K562 (cell line): ENCODE measurements at regions not wholly inside any gene's neighbourhood (a gene's known extent, or its start where the extent isn't known, plus 50 kb on each side); places are given as distances from the start of the nearest gene placed in this dataset.

Experiments
- ARID2 ChIP-seq: fragments of 450-650 bp; IDR thresholded peaks from 2 replicates; pipeline ENCODE4 v1.6.1; 2017; ENCODE audit warnings: antibody characterized with exemption, mild to moderate bottlenecking
- CCNT2 ChIP-seq: IDR thresholded peaks from 2 replicates; pipeline ENCODE4 v1.6.1; 2011; ENCODE audit warnings: borderline replicate concordance, low read depth, mild to moderate bottlenecking, moderate library complexity, mixed read lengths, low read length; ENCODE audit not compliant: insufficient read length; ENCODE audit errors: extremely low read depth
- GABPB2 ChIP-seq: fragments of 250-450 bp; sonication (Bioruptor Pico); conservative IDR thresholded peaks from 2 replicates; pipeline ENCODE4 v1.5.1; 2021; ENCODE audit warnings: mild to moderate bottlenecking
- GTF2E2 ChIP-seq: fragments of 200-800 bp; sonication (Bioruptor generic); IDR thresholded peaks from 2 replicates; pipeline ENCODE4 v1.6.1; 2016; ENCODE audit warnings: missing genetic modification characterization, missing compliant biosample characterization
- KDM2B ChIP-seq: fragments of 250-450 bp; sonication (Bioruptor Pico); IDR thresholded peaks from 2 replicates; pipeline ENCODE4 v1.8.0; 2021; ENCODE audit warnings: mild to moderate bottlenecking, moderate library complexity
- POU5F1 ChIP-seq: fragments of 150-350 bp; IDR thresholded peaks from 2 replicates; pipeline ENCODE4 v1.6.1; 2014; ENCODE audit warnings: borderline replicate concordance, low read length, low read depth, mild to moderate bottlenecking; ENCODE audit not compliant: partially characterized antibody
- RBM22 ChIP-seq: fragments of 200-400 bp; formaldehyde crosslinking; IDR thresholded peaks from 2 replicates; pipeline ENCODE4 v1.6.1; 2018; ENCODE audit warnings: low read length, low read depth; ENCODE audit not compliant: poor library complexity, severe bottlenecking
- SMAD4 ChIP-seq: fragments of 250-450 bp; sonication (Bioruptor Pico); conservative IDR thresholded peaks from 2 replicates; pipeline ENCODE4 v1.8.0; 2021; ENCODE audit warnings: inconsistent platforms, mild to moderate bottlenecking, moderate library complexity
- SREBF1 ChIP-seq: fragments of 150-350 bp; IDR thresholded peaks from 2 replicates; pipeline ENCODE4 v1.6.1; 2014; ENCODE audit warnings: antibody characterized with exemption, low read depth, low read length, borderline replicate concordance
- YBX1 ChIP-seq: fragments of 450-650 bp; IDR thresholded peaks from 2 replicates; pipeline ENCODE4 v1.7.1; 2016; ENCODE audit warnings: mild to moderate bottlenecking
- ZNF197 ChIP-seq: fragments of 200-800 bp; sonication (Bioruptor generic); IDR thresholded peaks from 2 replicates; pipeline ENCODE4 v1.6.1; 2016; ENCODE audit warnings: low read depth, missing genetic modification characterization, missing compliant biosample characterization
- ZNF253 ChIP-seq: fragments of 250-450 bp; sonication (Bioruptor Pico); conservative IDR thresholded peaks from 2 replicates; pipeline ENCODE4 v1.6.1; 2021; ENCODE audit warnings: mild to moderate bottlenecking
- ZNF707 ChIP-seq: fragments of 250-450 bp; sonication (Bioruptor Pico); conservative IDR thresholded peaks from 2 replicates; pipeline ENCODE4 v1.8.0; 2022; ENCODE audit warnings: inconsistent platforms, mild to moderate bottlenecking, moderate library complexity
- TF ChIP-seq, protein P1 (sequence below): fragments of 250-450 bp; sonication (Bioruptor Pico); IDR thresholded peaks from 2 replicates; pipeline ENCODE4 v1.6.1; 2021; ENCODE audit warnings: mild to moderate bottlenecking
- TF ChIP-seq, protein P2 (sequence below): sonication (generic); formaldehyde crosslinking; IDR thresholded peaks from 2 replicates; pipeline ENCODE4 v1.5.0; 2020; ENCODE audit warnings: missing genetic modification reagents
- TF ChIP-seq, protein P3 (sequence below): fragments of 450-650 bp; formaldehyde crosslinking; IDR thresholded peaks from 2 replicates; pipeline ENCODE4 v1.4.0; 2020; ENCODE audit warnings: mild to moderate bottlenecking
- TF ChIP-seq, protein P4 (sequence below): fragments of 150-350 bp; conservative IDR thresholded peaks from 2 replicates; pipeline ENCODE4 v1.6.1; 2014; ENCODE audit warnings: low read length
- TF ChIP-seq, protein P5 (sequence below): conservative IDR thresholded peaks from 2 replicates; pipeline ENCODE4 v1.6.1; 2011; ENCODE audit warnings: low read depth, mild to moderate bottlenecking, low read length; ENCODE audit not compliant: control insufficient read depth
- TF ChIP-seq, protein P6 (sequence below): sonication (generic); formaldehyde crosslinking; IDR thresholded peaks from 2 replicates; pipeline ENCODE4 v1.8.0; 2022; ENCODE audit warnings: mild to moderate bottlenecking, low read depth, missing genetic modification reagents

DNA sequence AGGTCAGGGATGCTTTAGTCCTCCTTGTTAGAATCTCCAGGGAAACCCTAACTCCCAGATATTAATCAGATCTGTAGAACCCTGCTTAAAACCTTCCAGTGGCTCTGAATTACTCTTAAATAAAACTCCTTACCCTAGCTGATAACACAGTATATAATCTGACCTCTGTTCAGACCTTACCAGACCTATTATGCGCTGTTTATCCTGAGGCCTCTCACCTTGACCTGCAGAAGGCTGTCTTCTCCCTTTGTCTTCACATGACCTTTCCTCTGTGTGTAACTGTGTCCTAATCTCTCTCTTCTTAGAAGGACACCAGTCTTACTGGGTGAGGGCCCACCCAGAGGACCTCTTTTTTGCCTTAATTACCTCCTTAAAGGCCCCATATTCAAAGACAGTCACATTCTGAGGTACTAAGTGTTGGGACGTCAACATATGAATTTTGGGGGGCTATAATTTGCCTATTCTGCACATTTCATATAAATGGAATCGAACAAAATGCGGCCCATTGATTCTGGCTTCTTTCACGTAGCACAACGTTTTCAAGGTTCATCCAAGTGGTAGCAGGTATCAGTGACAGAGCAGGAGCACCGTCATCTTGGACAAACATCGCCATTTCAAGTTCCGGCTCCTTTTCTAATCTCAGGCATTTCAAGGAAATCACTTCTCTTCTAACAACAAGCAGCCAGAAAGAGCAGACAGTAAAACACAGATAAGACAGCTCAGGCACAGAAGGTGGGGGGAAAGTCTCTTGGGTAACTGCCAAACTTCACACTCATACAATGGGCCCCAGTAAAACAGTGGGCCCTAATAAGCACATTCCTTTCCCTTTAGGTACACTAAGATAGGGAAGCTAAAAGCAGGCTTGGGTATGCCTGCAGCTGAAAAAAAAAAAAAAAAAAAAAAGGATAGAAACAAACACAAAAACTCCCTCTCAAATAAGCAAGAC lies 200.2 kb upstream of the NUDT4 start (continued):
- TF ChIP-seq, protein P1, sequence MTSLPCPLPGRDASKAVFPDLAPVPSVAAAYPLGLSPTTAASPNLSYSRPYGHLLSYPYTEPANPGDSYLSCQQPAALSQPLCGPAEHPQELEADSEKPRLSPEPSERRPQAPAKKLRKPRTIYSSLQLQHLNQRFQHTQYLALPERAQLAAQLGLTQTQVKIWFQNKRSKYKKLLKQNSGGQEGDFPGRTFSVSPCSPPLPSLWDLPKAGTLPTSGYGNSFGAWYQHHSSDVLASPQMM (CRISPR knock-in tag) = no peak
- TF ChIP-seq, protein P2, sequence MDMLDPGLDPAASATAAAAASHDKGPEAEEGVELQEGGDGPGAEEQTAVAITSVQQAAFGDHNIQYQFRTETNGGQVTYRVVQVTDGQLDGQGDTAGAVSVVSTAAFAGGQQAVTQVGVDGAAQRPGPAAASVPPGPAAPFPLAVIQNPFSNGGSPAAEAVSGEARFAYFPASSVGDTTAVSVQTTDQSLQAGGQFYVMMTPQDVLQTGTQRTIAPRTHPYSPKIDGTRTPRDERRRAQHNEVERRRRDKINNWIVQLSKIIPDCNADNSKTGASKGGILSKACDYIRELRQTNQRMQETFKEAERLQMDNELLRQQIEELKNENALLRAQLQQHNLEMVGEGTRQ (CRISPR knock-in tag) = no peak
- TF ChIP-seq CCNT2 (peak; percentile 38), SREBF1 (no peak), ZNF197 (CRISPR knock-in tag) (no peak), SMAD4 (CRISPR knock-in tag) (peak; percentile 96), ARID2 (no peak), GABPB2 (no peak), ZNF707 (CRISPR knock-in tag) (no peak), GTF2E2 (tag) (no peak), YBX1 (no peak), POU5F1 (no peak), ZNF253 (CRISPR knock-in tag) (no peak), KDM2B (CRISPR knock-in tag) (no peak), RBM22 (no peak)
- TF ChIP-seq, protein P3, sequence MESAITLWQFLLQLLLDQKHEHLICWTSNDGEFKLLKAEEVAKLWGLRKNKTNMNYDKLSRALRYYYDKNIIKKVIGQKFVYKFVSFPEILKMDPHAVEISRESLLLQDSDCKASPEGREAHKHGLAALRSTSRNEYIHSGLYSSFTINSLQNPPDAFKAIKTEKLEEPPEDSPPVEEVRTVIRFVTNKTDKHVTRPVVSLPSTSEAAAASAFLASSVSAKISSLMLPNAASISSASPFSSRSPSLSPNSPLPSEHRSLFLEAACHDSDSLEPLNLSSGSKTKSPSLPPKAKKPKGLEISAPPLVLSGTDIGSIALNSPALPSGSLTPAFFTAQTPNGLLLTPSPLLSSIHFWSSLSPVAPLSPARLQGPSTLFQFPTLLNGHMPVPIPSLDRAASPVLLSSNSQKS (CRISPR knock-in tag) = no peak
- TF ChIP-seq, protein P4, sequence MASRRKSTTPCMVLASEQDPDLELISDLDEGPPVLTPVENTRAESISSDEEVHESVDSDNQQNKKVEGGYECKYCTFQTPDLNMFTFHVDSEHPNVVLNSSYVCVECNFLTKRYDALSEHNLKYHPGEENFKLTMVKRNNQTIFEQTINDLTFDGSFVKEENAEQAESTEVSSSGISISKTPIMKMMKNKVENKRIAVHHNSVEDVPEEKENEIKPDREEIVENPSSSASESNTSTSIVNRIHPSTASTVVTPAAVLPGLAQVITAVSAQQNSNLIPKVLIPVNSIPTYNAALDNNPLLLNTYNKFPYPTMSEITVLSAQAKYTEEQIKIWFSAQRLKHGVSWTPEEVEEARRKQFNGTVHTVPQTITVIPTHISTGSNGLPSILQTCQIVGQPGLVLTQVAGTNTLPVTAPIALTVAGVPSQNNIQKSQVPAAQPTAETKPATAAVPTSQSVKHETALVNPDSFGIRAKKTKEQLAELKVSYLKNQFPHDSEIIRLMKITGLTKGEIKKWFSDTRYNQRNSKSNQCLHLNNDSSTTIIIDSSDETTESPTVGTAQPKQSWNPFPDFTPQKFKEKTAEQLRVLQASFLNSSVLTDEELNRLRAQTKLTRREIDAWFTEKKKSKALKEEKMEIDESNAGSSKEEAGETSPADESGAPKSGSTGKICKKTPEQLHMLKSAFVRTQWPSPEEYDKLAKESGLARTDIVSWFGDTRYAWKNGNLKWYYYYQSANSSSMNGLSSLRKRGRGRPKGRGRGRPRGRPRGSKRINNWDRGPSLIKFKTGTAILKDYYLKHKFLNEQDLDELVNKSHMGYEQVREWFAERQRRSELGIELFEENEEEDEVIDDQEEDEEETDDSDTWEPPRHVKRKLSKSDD = no peak
- TF ChIP-seq, protein P5, sequence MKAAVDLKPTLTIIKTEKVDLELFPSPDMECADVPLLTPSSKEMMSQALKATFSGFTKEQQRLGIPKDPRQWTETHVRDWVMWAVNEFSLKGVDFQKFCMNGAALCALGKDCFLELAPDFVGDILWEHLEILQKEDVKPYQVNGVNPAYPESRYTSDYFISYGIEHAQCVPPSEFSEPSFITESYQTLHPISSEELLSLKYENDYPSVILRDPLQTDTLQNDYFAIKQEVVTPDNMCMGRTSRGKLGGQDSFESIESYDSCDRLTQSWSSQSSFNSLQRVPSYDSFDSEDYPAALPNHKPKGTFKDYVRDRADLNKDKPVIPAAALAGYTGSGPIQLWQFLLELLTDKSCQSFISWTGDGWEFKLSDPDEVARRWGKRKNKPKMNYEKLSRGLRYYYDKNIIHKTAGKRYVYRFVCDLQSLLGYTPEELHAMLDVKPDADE = no peak
- TF ChIP-seq, protein P6, sequence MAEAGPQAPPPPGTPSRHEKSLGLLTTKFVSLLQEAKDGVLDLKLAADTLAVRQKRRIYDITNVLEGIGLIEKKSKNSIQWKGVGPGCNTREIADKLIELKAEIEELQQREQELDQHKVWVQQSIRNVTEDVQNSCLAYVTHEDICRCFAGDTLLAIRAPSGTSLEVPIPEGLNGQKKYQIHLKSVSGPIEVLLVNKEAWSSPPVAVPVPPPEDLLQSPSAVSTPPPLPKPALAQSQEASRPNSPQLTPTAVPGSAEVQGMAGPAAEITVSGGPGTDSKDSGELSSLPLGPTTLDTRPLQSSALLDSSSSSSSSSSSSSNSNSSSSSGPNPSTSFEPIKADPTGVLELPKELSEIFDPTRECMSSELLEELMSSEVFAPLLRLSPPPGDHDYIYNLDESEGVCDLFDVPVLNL (CRISPR knock-in tag) = no peak
